GM18861 (cell line): ENCODE measurements at regions not wholly inside any gene's neighbourhood (a gene's known extent, or its start where the extent isn't known, plus 50 kb on each side); places are given as distances from the start of the nearest gene placed in this dataset.
"Not testable (repeated sequence)": the region's sequence is repeated elsewhere in the genome, so short reads cannot be mapped to it uniquely, and the experiment has no call there.

Experiments used
- ATAC-seq: cut with Tn5 transposase; IDR thresholded peaks from one replicate; pipeline ENCODE4 v1.9.1; 2021; ENCODE audit not compliant: unreplicated experiment

GRCh38 chr5:60546207-60546606 is 153.8 kb downstream of the DEPDC1B start:
- no peak for ATAC-seq

DNA sequence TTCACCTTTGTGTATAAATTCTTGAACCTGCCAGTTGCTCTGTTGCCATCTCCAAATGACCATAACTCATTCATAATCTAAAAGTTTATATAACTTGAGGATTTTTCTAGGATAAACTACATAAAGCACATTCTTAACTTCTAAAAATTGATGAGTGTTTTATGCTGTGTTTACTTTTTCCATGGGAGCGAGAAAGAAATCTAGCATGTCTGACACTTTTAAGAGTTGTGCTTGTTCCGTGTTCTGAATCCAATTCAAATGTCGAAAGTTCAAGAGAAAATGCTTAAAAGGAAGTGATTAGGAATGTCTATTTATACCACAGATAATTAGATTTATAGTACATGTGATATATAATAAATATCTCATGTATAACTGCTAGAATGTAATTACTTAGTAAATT is 154.4 kb downstream of the DEPDC1B start:
- no peak for ATAC-seq

- no peak for ATAC-seq
Observed at GRCh38 chr5:60544142-60544541, 155.8 kb downstream of the DEPDC1B start.

- ATAC-seq, result no peak
Observed at GRCh38 chr5:60541980-60542379, 158.0 kb downstream of the DEPDC1B start.

DNA sequence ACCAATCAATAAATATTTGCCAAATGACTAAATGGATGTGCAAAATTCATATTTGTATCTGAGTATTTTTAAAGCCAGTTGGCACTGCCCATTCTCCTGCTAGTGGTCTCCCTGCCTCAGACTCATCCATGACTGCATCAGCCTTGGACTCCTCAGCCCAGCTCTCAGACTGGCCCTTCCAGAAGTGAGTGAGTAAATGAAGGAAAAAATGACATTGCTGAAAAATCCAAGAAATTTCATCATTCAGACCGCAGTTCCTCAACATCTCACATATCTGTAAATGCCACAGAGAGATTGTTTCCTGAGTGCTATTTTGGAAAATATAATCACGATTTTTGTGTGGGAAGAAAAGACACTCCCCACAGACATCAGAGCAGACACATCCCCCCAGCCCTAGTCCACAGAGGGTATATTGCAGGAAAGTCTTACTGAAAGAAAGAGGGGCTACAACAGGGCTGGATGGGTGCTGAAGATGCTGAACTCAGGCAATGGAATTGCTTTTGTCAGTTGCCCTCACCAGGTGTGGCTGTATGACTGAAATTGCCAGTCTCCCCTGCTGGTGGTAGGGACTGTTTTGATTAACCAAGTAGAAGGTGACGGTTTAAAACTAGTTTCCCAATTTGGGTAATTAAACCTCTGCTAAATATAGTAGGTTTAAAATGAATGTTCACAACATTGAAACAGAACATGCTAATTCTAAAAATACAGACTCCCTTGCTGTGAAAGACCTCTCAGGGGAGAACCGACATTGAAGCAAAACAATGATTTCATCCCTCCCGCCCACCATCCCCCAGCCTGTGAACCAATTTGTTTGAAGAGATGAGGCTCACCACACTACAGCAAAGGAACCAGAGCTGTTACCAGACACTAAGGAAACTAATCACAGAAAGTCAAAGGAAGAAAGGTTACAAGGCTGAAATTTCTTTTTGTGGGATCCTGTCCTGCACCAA is 158.8 kb downstream of the DEPDC1B start:
- ATAC-seq, result peak; percentile 91

DNA sequence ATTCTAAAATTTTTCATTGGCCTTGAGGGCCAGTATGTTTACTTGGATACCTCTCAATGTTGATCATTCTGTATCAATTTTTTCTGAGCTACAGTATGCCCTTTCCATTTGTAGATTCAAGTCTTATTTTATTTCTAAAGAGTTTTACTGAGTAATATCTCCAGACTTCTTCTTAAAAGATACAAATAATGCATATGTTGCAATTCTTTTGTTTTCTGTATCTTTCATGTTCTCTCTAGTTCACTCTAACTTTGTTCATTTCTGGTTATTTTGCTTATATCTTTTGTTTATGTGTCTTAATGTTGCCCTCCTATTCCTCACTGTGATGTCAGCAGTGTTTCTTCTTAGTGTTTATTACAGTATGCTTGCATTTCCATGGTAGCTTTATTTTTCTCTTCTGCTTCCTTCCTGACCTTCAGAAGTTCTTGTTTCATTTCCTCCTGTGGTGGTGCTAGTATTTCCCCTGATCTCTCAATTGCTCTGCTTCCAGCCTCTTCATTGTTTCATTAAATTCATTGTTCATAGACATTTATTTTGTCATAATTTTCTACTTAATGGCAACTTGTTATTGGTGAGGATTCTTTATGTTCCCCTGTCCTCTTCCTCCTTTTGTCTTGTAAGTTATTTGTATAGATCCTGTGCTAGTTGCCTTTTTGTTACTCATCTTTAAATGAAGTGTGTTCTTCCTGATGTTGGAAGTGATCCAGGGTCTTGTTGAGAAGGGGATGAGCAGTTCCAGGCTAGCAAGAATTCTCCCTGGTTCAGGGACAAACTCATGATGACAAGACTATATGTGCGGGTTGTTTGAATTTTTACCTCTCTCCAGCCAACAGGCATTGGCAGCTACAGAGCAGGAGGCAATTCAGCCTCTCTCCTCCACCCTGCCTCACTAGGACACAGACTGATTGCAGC is 160.8 kb downstream of the DEPDC1B start:
- ATAC-seq, result no peak

GRCh38 chr5:60538426-60538825 is 161.5 kb downstream of the DEPDC1B start:
- no peak for ATAC-seq

- no peak for ATAC-seq
Observed at GRCh38 chr5:60535951-60536350, 164.0 kb downstream of the DEPDC1B start.

DNA sequence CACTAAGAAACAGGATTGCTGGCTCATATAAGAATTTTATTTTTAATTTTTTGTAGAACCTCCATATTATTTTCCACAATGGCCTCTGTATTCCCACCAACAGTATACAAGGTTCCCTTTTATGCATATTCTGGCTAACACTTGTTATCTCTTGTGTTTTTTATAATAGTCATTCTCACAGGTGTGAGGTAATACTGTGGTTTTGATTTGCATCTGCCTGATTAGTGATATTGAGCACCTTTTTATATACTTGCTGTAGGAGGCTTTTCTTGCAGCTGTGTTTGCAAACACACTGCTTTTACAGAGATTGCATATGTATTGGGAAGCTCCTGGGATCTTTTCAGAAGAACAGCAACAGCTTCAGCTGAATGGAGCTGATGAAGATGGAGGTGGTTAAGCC is 164.8 kb downstream of the DEPDC1B start:
- no peak for ATAC-seq

DNA sequence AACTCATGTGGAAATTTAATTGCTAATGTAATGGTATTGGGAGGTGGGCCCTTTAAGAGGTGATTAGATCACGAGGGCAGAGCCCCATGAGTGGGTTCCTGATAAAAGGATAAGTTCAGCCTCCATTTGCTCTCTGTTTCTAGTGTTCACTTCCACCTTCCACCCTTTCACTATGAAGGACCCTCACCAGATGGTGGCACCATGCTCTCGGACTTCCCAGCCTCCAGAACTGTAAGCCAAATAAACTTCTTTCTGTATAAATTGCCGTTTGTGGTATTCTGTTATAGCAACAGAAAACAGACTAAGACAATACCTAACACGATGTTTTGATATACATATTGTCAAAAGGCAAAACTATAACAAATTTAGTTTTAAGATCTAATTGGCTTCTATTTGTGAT is 166.2 kb downstream of the DEPDC1B start:
- ATAC-seq, result no peak

DNA sequence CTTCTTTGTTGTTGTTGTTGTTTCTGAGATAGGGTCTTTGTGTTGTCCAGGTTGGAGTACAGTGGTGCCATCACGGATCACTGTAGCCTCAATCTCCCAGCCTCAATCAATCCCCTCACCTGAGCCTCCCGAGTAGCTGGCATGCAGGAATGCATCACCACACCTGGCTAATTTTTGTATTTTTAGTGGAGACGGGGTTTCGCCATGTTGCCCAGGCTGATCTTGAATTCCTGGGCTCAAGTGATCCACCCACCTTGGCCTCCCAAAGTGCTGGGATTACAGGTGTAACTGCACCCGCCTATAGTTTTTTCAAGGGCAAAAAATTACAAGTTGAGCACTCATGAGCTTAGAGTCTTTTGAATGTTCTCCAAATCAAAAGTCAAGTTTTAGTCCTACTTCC is 167.2 kb downstream of the DEPDC1B start:
- not testable (repeated sequence) for ATAC-seq

DNA sequence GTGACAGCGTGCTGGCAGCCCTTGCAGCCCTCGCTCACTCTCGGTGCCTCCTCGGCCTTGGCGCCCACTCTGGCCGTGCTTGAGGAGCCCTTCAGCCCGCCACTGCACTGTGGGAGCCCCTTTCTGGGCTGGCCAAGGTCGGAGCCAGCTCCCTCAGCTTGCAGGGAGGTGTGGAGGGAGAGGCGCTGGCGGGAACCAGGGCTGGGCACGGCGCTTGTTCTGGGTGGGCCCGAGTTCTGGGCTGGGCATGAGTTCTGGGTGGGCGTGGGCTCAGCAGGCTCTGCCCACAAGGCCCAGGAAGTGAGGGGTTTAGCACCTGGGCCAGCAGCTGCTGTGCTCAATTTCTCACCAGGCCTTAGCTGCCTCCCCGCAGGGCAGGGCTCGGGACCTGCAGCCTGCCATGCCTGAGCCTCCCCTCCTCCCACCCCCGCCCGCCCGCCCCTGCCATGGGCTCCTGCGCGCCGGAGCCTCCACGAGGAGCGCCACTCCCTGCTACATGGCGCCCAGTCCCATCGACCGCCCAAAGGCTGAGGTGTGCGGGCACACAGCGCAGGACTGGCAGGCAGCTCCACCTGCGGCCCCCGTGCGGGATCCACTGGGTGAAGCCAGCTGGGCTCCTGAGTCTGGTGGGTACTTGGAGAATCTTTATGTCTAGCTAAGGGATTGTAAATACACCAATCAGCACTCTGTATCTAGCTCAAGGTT is 169.7 kb downstream of the DEPDC1B start:
- not testable (repeated sequence) for ATAC-seq

DNA sequence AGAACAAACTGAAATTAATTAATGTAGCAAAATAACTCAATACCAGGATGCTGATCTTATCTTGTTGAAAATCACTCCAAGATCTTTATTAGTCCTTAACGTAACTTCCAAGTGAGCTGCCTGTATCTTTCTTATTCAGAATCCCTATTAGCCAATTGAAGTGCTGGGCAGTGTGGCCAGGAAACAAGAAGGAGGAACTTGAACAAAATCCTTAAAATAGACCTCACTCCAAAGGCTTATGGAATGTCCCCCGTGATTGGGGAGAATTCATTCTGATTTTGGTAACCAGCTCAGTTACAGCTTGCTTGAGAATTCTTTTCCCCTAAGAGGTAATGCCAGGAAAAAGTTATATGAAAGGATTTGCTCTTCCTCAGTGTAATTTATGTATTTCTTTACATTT is 171.0 kb downstream of the DEPDC1B start:
- no peak for ATAC-seq

DNA sequence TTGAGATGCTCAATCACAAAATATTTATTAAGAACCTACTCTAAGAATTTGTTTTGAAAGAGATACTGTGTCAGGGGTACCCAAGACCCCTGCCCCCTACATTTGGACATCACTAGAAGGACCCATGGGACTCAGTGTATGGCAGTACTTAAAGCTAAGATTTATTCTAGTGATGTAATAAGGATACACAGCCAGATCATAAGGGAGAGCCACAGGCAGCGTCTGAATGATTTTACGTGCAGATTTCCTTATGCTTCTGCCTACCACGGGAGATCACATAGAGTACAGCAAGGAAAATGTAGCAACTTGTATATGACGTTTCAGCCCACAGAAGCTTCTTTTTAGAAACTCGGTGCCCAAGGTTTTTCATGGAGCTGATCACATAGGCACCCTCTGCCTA is 172.9 kb downstream of the DEPDC1B start:
- no peak for ATAC-seq

DNA sequence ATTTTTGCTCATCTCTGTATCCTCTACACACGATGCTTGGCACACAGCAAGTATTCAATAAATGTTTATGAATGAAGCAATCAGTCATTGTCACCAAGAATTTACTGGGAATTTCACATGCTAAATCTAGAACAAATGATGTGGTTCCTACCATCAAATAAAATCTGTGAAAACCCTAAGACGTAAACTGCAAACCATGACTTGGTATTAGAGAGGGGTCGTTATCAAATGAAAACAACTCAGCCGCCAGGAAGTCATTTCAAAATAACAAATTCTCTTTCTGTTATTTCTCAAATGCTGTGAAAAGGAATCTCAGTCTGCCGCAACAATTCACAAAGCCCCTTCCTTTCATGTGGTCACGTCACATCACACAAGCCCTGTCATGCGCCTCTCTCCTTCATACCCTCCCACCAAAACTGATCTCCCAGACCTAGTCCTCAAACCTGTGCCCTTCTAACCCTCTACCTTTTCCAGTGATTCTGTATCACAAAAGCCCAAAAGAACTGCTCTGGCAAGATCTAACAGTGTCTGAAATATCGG is 173.6 kb downstream of the DEPDC1B start:
- no peak for ATAC-seq

GRCh38 chr5:60522292-60522905 is 177.6 kb downstream of the DEPDC1B start:
- ATAC-seq, result peak; percentile 76

GRCh38 chr5:60521376-60522291 is 178.3 kb downstream of the DEPDC1B start:
- ATAC-seq, result peak; percentile 73

GRCh38 chr5:60520451-60521227 is 179.3 kb downstream of the DEPDC1B start:
- ATAC-seq, result no peak

DNA sequence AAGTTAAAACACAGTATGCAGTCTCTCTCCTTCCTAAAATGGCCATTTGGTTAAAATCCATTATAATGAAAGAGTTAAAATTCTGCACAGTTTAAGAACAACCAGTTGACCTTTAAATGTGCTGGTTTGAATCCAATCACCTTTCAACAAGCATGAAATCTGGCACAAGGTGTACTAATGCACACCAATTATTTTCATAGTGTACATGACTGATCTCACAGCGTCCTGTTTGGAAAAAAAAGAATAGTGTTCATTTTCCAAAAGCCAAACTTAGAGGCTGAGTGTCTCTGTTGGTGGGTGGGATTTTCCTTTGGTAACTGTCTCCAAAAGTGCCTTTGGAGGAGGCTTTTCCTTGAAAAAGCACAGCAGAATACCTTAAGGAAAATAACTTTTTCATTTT is 180.6 kb downstream of the DEPDC1B start:
- no peak for ATAC-seq
